GM10266 (cell line): ENCODE measurements at regions not wholly inside any gene's neighbourhood (a gene's known extent, or its start where the extent isn't known, plus 50 kb on each side); places are given as distances from the start of the nearest gene placed in this dataset.

Source experiments
- DNase-seq: peaks from one replicate; pipeline ENCODE4 v3.0.0; 2012; ENCODE audit errors: extremely low spot score
- TF ChIP-seq, protein P1 (sequence below): IDR thresholded peaks from 2 replicates; pipeline ENCODE4 v1.5.1; 2012; ENCODE audit warnings: mild to moderate bottlenecking, low read depth; ENCODE audit not compliant: control insufficient read depth, insufficient read depth; ENCODE audit errors: missing control alignments

DNA sequence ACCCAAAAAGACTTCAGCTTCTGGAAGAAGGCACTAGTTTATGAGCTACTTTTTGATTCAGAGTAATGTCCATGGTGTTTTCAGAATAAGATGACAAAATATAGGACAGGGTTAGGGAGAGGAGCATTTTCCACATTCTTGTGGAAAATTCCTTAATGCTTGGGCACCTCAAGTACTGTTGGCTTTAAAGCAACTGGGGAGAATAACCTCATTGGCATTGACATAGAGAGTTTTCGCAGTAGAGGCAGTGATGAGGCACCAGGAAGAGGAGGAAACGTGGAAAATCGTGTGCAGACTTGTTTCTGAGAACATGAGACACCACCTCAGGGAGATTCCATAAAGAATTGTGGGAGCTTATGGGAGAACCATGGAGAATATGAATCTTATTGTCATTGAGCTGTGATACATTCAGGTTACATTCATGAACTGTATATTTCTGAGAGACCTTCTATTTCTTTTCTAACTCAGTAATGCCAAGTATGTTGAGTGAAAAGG, 929.0 kb upstream of the NRXN1 start:
- DNase-seq, result no peak
- TF ChIP-seq, protein P1, sequence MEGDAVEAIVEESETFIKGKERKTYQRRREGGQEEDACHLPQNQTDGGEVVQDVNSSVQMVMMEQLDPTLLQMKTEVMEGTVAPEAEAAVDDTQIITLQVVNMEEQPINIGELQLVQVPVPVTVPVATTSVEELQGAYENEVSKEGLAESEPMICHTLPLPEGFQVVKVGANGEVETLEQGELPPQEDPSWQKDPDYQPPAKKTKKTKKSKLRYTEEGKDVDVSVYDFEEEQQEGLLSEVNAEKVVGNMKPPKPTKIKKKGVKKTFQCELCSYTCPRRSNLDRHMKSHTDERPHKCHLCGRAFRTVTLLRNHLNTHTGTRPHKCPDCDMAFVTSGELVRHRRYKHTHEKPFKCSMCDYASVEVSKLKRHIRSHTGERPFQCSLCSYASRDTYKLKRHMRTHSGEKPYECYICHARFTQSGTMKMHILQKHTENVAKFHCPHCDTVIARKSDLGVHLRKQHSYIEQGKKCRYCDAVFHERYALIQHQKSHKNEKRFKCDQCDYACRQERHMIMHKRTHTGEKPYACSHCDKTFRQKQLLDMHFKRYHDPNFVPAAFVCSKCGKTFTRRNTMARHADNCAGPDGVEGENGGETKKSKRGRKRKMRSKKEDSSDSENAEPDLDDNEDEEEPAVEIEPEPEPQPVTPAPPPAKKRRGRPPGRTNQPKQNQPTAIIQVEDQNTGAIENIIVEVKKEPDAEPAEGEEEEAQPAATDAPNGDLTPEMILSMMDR, result no peak

DNA sequence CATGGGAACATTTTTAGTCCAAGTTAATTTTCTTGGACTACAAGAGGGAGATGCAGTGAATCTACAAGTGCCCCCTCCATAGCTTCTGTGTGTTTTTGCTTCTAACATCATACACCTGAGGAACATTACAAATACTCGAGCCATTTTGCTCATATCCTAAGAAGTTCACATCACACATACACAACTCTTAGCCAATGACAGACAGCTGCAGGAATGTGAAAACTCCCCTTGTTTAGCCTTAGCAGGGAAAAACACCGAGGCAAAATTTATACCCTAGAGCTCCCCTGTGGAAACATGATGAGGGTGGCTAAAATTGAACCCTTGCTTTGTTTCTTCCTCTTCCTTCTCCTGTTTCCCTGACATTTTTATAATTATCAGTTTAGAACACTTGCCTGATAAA, 928.3 kb upstream of the NRXN1 start:
- DNase-seq, result no peak
- TF ChIP-seq, protein P1, result no peak

DNA sequence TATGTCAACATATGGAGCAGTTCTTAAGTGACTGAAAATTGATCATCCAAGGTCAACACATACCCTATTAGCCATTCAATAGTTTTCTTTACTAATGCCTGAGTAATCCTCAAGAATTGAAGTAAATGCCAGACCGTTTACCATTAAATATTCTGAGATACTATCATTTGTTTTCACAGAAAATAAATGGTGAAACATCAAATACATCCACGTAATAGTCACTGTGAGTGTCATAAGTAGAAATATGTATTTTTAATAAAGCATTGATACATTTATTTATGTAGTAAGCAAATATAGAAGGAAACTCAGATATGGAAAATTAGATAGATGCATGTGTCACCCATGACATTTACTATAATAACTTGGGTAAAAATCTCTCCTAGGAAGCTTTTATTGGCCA, 927.8 kb upstream of the NRXN1 start:
- no peak for DNase-seq
- TF ChIP-seq, protein P1, result no peak

DNA sequence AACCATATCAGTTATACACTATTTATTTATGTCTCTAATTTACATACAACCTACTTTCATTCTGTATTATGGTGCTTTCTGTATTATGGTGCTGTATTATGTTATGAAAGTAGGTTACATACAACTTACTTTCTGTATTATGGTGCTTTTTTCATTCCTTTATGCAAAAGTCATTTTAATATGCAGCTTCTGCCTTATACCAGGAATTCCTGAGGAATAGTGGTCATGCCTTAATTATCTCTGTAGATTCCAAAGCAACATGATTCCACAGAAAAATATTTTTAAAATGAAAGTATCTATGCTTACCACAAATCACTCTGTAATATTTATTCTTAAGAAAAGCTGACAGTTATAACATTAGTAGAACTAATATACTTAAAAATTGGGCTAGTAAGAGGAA, 922.0 kb upstream of the NRXN1 start:
- DNase-seq, result no peak
- TF ChIP-seq, protein P1, result no peak

DNA sequence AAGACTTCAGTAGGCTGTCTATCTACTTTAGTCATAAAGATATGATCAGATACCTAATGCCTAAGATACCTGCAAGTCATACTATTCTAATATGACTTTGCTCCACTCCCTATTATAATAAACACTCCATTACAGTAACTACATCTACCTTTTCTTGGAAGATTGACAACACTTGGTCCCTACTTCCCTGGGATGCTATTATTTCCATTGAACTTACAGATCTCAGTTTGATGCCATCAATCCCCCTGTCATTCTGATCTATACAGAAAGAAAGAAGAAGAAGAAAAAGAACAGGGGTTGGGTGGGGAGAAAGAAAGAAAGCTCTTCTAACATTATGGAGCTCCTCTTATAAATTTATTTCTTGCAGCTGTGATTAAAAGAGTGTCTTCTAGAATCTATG, 889.1 kb upstream of the NRXN1 start:
- DNase-seq, result no peak
- TF ChIP-seq, protein P1, result no peak

DNA sequence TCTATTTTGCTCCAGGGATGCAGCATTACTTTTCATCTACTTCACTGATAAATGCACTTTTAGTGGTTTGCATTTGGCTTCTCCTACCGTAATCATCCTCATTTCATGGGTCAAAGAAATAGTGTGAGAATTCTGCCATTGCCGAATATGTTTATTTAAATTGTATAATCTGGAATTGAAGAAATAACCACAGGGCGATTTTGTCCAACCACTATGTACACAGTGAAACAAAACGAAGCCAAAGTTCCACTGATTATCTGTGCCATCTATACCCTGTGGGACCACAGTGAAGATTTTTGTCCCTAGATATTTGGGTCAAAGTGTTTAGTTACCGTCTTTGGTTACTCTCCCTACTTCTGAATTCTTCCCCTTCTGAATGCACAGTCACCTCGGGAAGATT, 888.6 kb upstream of the NRXN1 start:
- TF ChIP-seq, protein P1, result no peak
- DNase-seq, result no peak

DNA sequence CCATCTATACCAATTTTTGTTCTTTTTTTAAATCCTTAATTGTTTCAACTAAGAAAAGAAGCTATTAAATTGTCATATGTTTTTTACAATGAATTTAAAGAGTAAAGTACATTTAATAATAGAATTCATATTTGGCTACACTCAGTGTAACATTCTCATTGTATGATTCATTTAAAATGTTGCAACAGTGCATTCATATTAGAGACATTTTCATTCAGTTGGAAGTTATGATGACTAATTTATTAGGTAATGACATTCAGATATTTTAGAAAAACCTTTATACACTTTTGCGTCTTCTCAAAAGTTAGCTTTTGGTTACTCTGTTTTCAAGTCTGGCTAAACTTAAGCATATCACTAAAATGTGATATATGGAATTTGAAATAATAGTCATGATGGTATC, 887.5 kb upstream of the NRXN1 start:
- DNase-seq, result no peak

More for the DNA sequence above, 887.5 kb upstream of the NRXN1 start:
- TF ChIP-seq, protein P1, result no peak
